Vagina (tissue), 2 donors: ENCODE measurements at regions not wholly inside any gene's neighbourhood (a gene's known extent, or its start where the extent isn't known, plus 50 kb on each side); places are given as distances from the start of the nearest gene placed in this dataset.

Source experiments
- DNase-seq, 2 donors: peaks; one replicate each; pipeline ENCODE4 v3.0.0-alpha.2; 2017; ENCODE audit errors: extremely low spot score in 2 of 2
- H3K27ac ChIP-seq: fragments of 200-600 bp; sonication (generic); one replicate; pipeline ENCODE4 v1.5.1; 2019
- H3K27me3 ChIP-seq: fragments of 200-600 bp; sonication (generic); one replicate; pipeline ENCODE4 v1.5.1; 2019
- H3K36me3 ChIP-seq, 2 donors: fragments of 200-600 bp; sonication (generic); one replicate each; pipeline ENCODE4 v1.5.1; 2017 to 2019
- H3K4me1 ChIP-seq: fragments of 200-600 bp; sonication (generic); one replicate; pipeline ENCODE4 v1.5.1; 2019
- H3K4me3 ChIP-seq, 2 donors: fragments of 200-600 bp; sonication (generic); 1 replicate in 1 of 2; 2 replicates in 1 of 2; pipeline ENCODE4 v1.5.1; 2016 to 2019
- H3K9me3 ChIP-seq: fragments of 200-600 bp; sonication (generic); one replicate; pipeline ENCODE4 v1.5.1; 2019
- POLR2A ChIP-seq, 2 donors: fragments of 450-650 bp; IDR thresholded peaks; one replicate each; pipeline ENCODE4 v1.6.1; 2017; ENCODE audit warnings: antibody characterized with exemption in 2 of 2, mild to moderate bottlenecking in 2 of 2, moderate library complexity in 2 of 2
- POLR2AphosphoS5 ChIP-seq, 2 donors: sonication (generic); formaldehyde crosslinking; IDR thresholded peaks; one replicate each; pipeline ENCODE4 v1.9.0; 2017; ENCODE audit warnings: antibody characterized with exemption in 2 of 2, mild to moderate bottlenecking in 2 of 2, low read depth in 1 of 2; ENCODE audit not compliant: insufficient read depth in 1 of 2
- intact Hi-C: fragments of 100-400 bp; cut with DNase I; formaldehyde crosslinking; loops from one replicate; pipeline ENCODE4 v1.15.1; 2023
- TF ChIP-seq, protein P1 (sequence below), 3 experiments: fragments of 450-650 bp in 2 of 3; fragments of 200-600 bp in 1 of 3; sonication (generic) in 1 of 3; IDR thresholded peaks; one replicate each; pipeline ENCODE4 v1.5.1; 2017 to 2019; ENCODE audit warnings: antibody characterized with exemption in 3 of 3, mild to moderate bottlenecking in 2 of 3, moderate library complexity in 2 of 3

DNA sequence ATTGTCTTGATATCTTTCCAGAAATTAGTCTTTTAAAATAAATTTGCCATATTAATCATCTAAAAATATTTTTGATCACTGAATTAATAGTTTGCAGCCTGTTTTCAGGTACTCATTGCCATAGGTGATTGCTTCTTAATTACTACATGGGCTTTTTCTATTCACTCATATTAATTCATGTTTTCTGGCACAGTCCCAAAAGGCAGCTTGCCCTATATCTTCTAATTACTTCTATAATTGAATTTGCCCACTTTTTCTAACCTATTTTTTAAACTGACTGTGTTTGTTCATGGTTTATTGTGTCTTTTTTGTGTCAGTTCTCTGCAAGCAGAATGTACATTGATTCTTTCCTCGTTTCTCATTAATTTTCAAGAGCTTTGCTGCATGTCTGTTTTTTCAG is 85.7 kb upstream of the SOX2 start:
- no peak overlapping the region for H3K27ac ChIP-seq
- H3K27me3 ChIP-seq = no peaks in the 10 kb centered on the region
- intact Hi-C loops = no loop called here
- H3K9me3 ChIP-seq = no peaks in the 10 kb centered on the region
- H3K4me1 ChIP-seq = no peaks in the 10 kb centered on the region
- TF ChIP-seq, protein P1, sequence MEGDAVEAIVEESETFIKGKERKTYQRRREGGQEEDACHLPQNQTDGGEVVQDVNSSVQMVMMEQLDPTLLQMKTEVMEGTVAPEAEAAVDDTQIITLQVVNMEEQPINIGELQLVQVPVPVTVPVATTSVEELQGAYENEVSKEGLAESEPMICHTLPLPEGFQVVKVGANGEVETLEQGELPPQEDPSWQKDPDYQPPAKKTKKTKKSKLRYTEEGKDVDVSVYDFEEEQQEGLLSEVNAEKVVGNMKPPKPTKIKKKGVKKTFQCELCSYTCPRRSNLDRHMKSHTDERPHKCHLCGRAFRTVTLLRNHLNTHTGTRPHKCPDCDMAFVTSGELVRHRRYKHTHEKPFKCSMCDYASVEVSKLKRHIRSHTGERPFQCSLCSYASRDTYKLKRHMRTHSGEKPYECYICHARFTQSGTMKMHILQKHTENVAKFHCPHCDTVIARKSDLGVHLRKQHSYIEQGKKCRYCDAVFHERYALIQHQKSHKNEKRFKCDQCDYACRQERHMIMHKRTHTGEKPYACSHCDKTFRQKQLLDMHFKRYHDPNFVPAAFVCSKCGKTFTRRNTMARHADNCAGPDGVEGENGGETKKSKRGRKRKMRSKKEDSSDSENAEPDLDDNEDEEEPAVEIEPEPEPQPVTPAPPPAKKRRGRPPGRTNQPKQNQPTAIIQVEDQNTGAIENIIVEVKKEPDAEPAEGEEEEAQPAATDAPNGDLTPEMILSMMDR (IDR thresholded peaks at IDR 0.05) = no peak
- no peak for TF ChIP-seq POLR2A (IDR thresholded peaks at IDR 0.05)
- TF ChIP-seq POLR2AphosphoS5 (IDR thresholded peaks at IDR 0.05; ENCODE audit: insufficient read depth in 1 of 2, low read depth in 1 of 2) = no peak
- H3K36me3 ChIP-seq = no peaks in the 10 kb centered on the region
- no peak for DNase-seq
- no peak overlapping the region for H3K4me3 ChIP-seq

- TF ChIP-seq, protein P1 (IDR thresholded peaks at IDR 0.05) = no peak
- no peak for TF ChIP-seq POLR2A (IDR thresholded peaks at IDR 0.05)
- TF ChIP-seq POLR2AphosphoS5 (IDR thresholded peaks at IDR 0.05; ENCODE audit: insufficient read depth in 1 of 2, low read depth in 1 of 2) = no peak
- no peaks in the 10 kb centered on the region for H3K27me3 ChIP-seq
- no peaks in the 10 kb centered on the region for H3K36me3 ChIP-seq
- intact Hi-C loops = no loop called here
- no peak overlapping the region for H3K27ac ChIP-seq
- no peak for DNase-seq
- no peak overlapping the region for H3K4me3 ChIP-seq
- H3K9me3 ChIP-seq = no peaks in the 10 kb centered on the region
- H3K4me1 ChIP-seq = no peaks in the 10 kb centered on the region
Observed at GRCh38 chr3:181623924-181624694, 87.6 kb upstream of the SOX2 start.

- intact Hi-C loops = no loop called here
- H3K4me3 ChIP-seq = no peak overlapping the region
- DNase-seq = no peak
- H3K27me3 ChIP-seq = no peaks in the 10 kb centered on the region
- no peaks in the 10 kb centered on the region for H3K9me3 ChIP-seq
- H3K27ac ChIP-seq = no peak overlapping the region
- H3K4me1 ChIP-seq = no peaks in the 10 kb centered on the region
- no peaks in the 10 kb centered on the region for H3K36me3 ChIP-seq
- TF ChIP-seq POLR2AphosphoS5 (IDR thresholded peaks at IDR 0.05; ENCODE audit: insufficient read depth in 1 of 2, low read depth in 1 of 2) = no peak
- TF ChIP-seq, protein P1 (IDR thresholded peaks at IDR 0.05) = no peak
- TF ChIP-seq POLR2A (IDR thresholded peaks at IDR 0.05) = no peak
Observed at GRCh38 chr3:181622365-181622764, 89.4 kb upstream of the SOX2 start.

GRCh38 chr3:181619897-181620296 is 91.8 kb upstream of the SOX2 start:
- intact Hi-C loops = no loop called here

GRCh38 chr3:181618260-181618659 is 93.5 kb upstream of the SOX2 start:
- intact Hi-C loops = no loop called here
- H3K27me3 ChIP-seq = no peaks in the 10 kb centered on the region
- DNase-seq = no peak
- H3K27ac ChIP-seq = no peak overlapping the region
- no peak for TF ChIP-seq POLR2A (IDR thresholded peaks at IDR 0.05)
- no peak for TF ChIP-seq POLR2AphosphoS5 (IDR thresholded peaks at IDR 0.05; ENCODE audit: insufficient read depth in 1 of 2, low read depth in 1 of 2)
- TF ChIP-seq, protein P1 (IDR thresholded peaks at IDR 0.05) = no peak
- no peaks in the 10 kb centered on the region for H3K9me3 ChIP-seq
- no peak overlapping the region for H3K4me3 ChIP-seq
- H3K36me3 ChIP-seq = no peaks in the 10 kb centered on the region
- H3K4me1 ChIP-seq = no peaks in the 10 kb centered on the region

More at GRCh38 chr3:181619897-181620296, 91.8 kb upstream of the SOX2 start:
- Histone ChIP-seq H3K27ac (no peak overlapping the region), H3K4me1 (no peaks in the 10 kb centered on the region), H3K9me3 (no peaks in the 10 kb centered on the region), H3K36me3 (no peaks in the 10 kb centered on the region), H3K4me3 (no peak overlapping the region), H3K27me3 (no peaks in the 10 kb centered on the region)
- TF ChIP-seq POLR2AphosphoS5 (IDR thresholded peaks at IDR 0.05; ENCODE audit: insufficient read depth in 1 of 2, low read depth in 1 of 2) (no peak), POLR2A (IDR thresholded peaks at IDR 0.05) (no peak)
- TF ChIP-seq, protein P1 (IDR thresholded peaks at IDR 0.05) = no peak
- no peak for DNase-seq
